Osteocyte (in vitro differentiated cells): ENCODE measurements at regions not wholly inside any gene's neighbourhood (a gene's known extent, or its start where the extent isn't known, plus 50 kb on each side); places are given as distances from the start of the nearest gene placed in this dataset.

Experiments used
- DNase-seq: peaks from one replicate; pipeline ENCODE4 v3.0.0; 2021; ENCODE audit warnings: mixed read lengths; ENCODE audit not compliant: unreplicated experiment; ENCODE audit errors: extremely low spot score
- H3K27ac Mint-ChIP-seq: one replicate; pipeline ENCODE4 v1.8.0; 2021; ENCODE audit warnings: mild to moderate bottlenecking, mixed read lengths; ENCODE audit not compliant: unreplicated experiment
- H3K27me3 Mint-ChIP-seq: one replicate; pipeline ENCODE4 v1.8.0; 2021; ENCODE audit warnings: mixed read lengths; ENCODE audit not compliant: unreplicated experiment
- H3K36me3 Mint-ChIP-seq: one replicate; pipeline ENCODE4 v1.8.0; 2021; ENCODE audit warnings: mixed read lengths; ENCODE audit not compliant: unreplicated experiment
- H3K4me1 Mint-ChIP-seq: one replicate; pipeline ENCODE4 v1.8.0; 2021; ENCODE audit warnings: mixed read lengths; ENCODE audit not compliant: unreplicated experiment
- H3K4me3 Mint-ChIP-seq: one replicate; pipeline ENCODE4 v1.8.0; 2021; ENCODE audit warnings: mild to moderate bottlenecking, moderate library complexity, mixed read lengths; ENCODE audit not compliant: unreplicated experiment
- H3K9me3 Mint-ChIP-seq: one replicate; pipeline ENCODE4 v1.8.0; 2021; ENCODE audit warnings: mixed read lengths; ENCODE audit not compliant: unreplicated experiment
- CTCF ChIP-seq: fragments of 200-600 bp; sonication (generic); IDR thresholded peaks from 2 replicates; pipeline ENCODE4 v1.5.0; 2021; ENCODE audit warnings: antibody characterized with exemption, mild to moderate bottlenecking, moderate library complexity

DNA sequence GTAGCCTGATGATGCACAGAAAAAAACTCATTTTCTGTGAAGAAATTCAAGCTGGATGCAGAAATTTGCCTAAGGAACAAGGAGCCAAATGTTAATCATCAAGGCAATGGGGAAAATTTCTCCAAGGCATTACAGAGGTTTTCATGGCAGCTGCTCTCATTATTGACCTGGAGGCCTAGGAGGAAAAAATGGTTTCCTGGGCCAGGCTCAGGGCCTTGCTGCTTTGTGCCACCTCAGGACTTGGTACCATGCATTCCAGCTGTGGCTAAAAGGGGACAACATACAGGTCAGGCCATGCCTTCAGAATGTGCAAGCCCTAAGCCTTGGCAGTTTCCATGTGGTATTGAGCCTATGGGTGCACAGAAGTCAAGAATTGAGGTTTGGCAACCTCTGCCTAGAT, 1320.1 kb upstream of the MIR17HG start:
- DNase-seq, result no peak
- Mint-ChIP-seq H3K4me1 (no peaks in the 10 kb centered on the region), H3K4me3 (no peak overlapping the region), H3K36me3 (no peaks in the 10 kb centered on the region), H3K27me3 (no peaks in the 10 kb centered on the region), H3K27ac (no peak overlapping the region), H3K9me3 (peaks cover 17% of the 10 kb centered on the region)
- no peak for TF ChIP-seq CTCF

DNA sequence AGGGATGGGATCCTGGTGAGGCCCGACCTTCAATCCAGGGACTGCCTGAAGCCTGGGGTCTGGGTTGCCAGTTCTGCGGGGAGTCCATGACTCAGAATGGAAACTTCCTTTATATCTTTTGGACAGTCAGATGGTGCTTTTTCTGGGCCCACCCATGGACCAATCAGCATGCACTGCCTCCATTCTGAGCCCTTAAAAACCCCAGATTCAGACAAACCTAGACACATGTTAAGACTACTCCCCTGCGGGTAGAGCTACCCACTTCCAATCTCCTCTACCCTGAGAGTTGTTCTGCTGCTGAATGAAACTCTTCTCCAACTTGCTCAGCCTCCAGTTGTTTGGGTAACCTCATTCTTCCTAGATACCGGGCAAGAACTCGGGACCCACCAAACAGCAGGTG, 1315.2 kb upstream of the MIR17HG start:
- Mint-ChIP-seq H3K9me3 (peaks cover 6% of the 10 kb centered on the region), H3K27ac (no peak overlapping the region), H3K4me3 (no peak overlapping the region), H3K36me3 (no peaks in the 10 kb centered on the region), H3K27me3 (no peaks in the 10 kb centered on the region), H3K4me1 (no peaks in the 10 kb centered on the region)
- TF ChIP-seq CTCF, result no peak
- DNase-seq, result no peak

DNA sequence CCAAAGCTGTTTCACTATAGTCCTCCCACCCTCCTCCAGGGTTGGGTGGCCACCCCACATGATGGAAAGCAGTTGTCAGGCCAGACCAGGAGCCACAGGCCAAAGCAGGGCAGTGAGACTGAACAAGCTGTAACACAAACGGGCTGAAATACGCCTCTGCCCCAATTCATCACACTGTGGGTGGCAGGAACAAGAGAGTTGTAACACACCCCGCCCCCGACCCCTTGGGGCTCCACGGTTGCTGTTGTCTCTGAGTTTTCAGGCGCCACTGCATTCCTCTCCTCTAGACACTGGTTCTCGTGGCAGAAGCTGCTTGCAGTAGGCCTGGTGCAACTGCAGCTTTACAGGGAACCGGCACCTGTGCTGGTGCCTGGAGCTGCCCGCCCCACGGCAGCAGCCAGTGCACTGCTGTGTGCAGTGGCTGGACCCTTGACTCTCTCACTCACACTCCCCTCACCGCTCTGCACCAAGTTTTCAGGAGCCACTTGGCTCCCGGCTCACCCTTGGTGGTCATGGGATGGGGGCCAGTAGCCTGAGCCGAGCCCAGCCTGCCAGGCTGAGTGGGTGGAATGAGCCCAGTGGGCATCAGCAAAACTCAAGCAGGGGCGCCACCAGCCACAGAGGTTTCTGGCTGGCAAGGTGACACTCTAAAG, 1314.5 kb upstream of the MIR17HG start:
- Mint-ChIP-seq H3K27me3 (no peaks in the 10 kb centered on the region), H3K4me1 (no peaks in the 10 kb centered on the region), H3K36me3 (no peaks in the 10 kb centered on the region), H3K9me3 (peaks cover 6% of the 10 kb centered on the region), H3K27ac (no peak overlapping the region), H3K4me3 (no peak overlapping the region)
- no peak for DNase-seq
- no peak for TF ChIP-seq CTCF

DNA sequence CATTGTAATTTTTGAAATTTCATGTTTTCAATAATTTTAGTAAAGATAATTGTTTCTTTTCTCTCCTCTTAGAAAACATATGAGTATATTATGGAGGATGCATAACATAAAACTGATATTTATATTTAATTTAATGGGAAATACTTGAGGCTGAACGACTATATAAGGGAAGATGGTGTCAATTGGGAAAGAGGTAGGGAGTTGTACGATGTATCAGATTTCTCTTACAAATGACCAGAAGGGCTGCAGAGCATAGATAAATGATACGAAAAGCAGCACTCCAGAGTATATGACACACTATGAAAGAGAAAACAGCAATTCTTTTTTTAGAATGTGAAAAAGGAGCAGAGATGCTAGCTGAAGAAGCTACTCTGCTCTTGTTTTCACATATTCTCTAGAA, 1308.0 kb upstream of the MIR17HG start:
- Mint-ChIP-seq H3K4me1 (no peaks in the 10 kb centered on the region), H3K27me3 (no peaks in the 10 kb centered on the region), H3K27ac (no peak overlapping the region), H3K9me3 (no peaks in the 10 kb centered on the region), H3K4me3 (no peak overlapping the region), H3K36me3 (no peaks in the 10 kb centered on the region)
- no peak for TF ChIP-seq CTCF
- no peak for DNase-seq

DNA sequence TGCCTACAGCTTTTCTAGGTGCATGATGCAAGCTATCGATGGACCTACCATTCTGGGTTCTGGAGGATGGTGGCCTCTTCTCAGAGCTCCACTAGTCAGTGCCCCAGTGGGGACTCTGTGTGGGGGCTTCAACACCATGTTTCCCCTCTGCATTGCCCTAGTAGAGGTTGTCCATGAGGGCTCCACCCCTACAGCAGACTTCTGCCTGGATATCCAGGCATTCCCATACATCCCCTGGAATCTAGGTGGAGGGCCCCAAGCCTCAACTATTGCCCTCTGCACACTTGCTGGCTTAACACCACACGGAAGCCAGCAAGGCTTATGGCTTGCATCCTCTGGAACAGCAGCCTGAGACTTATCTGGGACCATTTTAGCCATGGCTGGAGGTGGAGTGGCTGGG, 1299.9 kb upstream of the MIR17HG start:
- Mint-ChIP-seq H3K36me3 (no peaks in the 10 kb centered on the region), H3K27ac (no peak overlapping the region), H3K4me3 (no peak overlapping the region), H3K9me3 (peaks cover 7% of the 10 kb centered on the region), H3K4me1 (no peaks in the 10 kb centered on the region), H3K27me3 (no peaks in the 10 kb centered on the region)
- no peak for TF ChIP-seq CTCF
- DNase-seq, result no peak
